Breast epithelium (tissue), 3 donors: ENCODE measurements at regions not wholly inside any gene's neighbourhood (a gene's known extent, or its start where the extent isn't known, plus 50 kb on each side); places are given as distances from the start of the nearest gene placed in this dataset.

ENCODE experiments used
- POLR2A ChIP-seq: fragments of 450-650 bp; IDR thresholded peaks from one replicate; pipeline ENCODE4 v1.6.1; 2016; ENCODE audit warnings: antibody characterized with exemption, mild to moderate bottlenecking, moderate library complexity
- POLR2AphosphoS5 ChIP-seq, 3 donors: sonication (generic); formaldehyde crosslinking; IDR thresholded peaks; one replicate each; pipeline ENCODE4 v1.6.1; 2017; ENCODE audit warnings: antibody characterized with exemption in 3 of 3
- TF ChIP-seq, protein P1 (sequence below), 3 donors: fragments of 450-650 bp; IDR thresholded peaks; one replicate each; pipeline ENCODE4 v1.5.1; 2016 to 2017; ENCODE audit warnings: antibody characterized with exemption in 3 of 3, mild to moderate bottlenecking in 3 of 3, moderate library complexity in 3 of 3

DNA sequence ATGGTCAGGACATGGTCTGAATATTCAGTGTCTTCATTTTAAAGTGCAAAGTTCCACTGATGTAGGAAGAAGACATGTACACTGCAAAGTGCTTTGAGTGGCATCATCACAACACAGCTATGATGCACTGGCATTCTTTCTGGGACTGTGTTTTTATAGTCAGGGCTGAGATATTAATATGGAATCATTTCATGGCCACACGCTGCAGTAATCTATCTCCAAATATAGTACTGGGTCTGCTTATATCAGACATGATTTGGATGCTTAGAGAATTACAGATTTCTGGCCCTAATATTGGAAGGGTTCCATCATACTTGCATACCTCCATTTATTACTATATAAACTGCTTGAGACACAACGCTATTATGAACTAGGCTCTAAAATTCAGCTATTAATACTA, 1170.9 kb downstream of the NLGN4X start:
- TF ChIP-seq, protein P1, sequence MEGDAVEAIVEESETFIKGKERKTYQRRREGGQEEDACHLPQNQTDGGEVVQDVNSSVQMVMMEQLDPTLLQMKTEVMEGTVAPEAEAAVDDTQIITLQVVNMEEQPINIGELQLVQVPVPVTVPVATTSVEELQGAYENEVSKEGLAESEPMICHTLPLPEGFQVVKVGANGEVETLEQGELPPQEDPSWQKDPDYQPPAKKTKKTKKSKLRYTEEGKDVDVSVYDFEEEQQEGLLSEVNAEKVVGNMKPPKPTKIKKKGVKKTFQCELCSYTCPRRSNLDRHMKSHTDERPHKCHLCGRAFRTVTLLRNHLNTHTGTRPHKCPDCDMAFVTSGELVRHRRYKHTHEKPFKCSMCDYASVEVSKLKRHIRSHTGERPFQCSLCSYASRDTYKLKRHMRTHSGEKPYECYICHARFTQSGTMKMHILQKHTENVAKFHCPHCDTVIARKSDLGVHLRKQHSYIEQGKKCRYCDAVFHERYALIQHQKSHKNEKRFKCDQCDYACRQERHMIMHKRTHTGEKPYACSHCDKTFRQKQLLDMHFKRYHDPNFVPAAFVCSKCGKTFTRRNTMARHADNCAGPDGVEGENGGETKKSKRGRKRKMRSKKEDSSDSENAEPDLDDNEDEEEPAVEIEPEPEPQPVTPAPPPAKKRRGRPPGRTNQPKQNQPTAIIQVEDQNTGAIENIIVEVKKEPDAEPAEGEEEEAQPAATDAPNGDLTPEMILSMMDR (IDR thresholded peaks at IDR 0.05): no peak
- TF ChIP-seq POLR2AphosphoS5 (IDR thresholded peaks at IDR 0.05) (no peak), POLR2A (no peak)
